Skeletal muscle cell (primary cell): ENCODE measurements at regions not wholly inside any gene's neighbourhood (a gene's known extent, or its start where the extent isn't known, plus 50 kb on each side); places are given as distances from the start of the nearest gene placed in this dataset.
"Not testable (repeated sequence)": the region's sequence is repeated elsewhere in the genome, so short reads cannot be mapped to it uniquely, and the experiment has no call there.

Experiments used
- DNase-seq: peaks from one replicate; pipeline ENCODE4 v3.0.0-alpha.2; 2010; ENCODE audit warnings: low read depth
- H3K4me3 ChIP-seq: 2 replicates; pipeline ENCODE4 v1.5.1; 2011; ENCODE audit warnings: low read depth, mild to moderate bottlenecking, control low read depth, low read length, moderate library complexity

DNA sequence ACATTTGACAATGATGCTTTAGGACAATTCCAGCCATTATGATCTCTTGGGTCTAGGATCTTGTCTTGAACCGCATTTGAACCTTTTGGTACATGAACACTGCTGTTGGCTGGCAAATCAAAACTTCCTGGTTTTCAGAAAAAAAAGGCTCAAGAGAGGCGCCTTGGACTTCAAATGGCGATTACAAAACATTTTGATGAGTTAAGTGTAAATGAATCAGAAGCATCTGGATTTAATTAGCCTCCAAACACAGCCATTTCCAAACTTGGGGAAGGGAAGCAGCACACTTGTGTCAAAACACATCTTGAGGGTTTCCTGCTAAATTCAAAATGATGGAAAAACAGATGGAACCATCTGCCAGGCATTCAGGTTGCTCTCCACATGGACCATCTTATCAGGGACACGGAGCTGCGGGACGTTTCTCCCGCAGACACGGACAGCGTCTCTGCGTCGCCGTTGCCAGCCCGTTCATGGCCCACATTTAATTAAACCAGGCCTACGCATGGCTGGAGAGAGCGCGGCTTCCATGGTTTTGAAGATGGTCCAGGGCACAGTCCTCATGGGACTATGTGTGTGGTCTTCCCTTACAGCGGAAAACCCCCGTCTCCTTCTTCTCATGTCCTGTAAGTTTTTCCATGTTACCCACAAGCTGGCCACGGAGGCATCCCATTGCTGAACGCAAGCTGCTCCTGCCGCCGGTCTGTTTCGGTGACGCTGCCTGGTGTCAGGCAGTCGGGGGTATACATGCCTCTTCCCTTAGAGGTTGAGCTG is 55.8 kb upstream of the PTCH1 start:
- H3K4me3 ChIP-seq = no peak overlapping the region
- DNase-seq = no peak

DNA sequence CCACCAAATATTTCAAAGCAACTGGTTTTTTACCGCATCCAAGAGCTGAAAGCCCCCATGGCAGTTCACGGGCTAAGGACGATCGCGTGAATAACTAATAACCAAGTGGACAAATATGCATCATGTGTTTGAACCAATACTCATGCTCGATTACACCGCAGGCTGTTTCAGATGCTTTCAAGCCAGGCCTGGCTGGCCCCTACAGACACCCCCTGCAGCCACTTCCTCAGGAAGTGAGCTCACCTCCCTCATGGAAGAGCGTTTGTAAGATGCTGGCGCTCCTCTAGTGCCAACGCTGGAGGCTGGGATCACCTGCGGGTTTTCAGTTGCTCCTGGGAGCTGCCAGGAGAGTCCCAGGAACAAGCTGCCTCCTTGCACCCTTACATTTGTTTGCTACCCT is 53.9 kb upstream of the PTCH1 start:
- H3K4me3 ChIP-seq = no peak overlapping the region
- no peak for DNase-seq

DNA sequence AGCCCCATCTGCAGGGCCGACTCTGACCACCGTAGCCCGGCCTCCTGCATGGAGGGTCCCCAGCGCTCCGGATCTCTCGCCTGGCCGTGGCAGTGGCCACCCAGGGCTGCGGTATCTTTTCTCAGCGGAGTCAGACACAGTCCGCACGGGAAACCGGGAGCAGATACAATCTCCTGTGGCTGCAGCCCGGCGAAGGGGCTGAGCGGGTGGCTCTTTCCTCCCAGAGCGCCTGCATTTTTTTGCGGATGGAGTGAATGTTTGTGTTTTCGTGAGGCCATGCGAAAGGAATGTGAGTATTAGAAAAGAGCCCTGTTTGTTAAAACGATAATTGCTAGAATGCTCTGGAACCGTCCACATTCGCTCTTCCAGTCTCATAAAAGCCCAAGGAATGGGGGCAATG is 53.4 kb upstream of the PTCH1 start:
- DNase-seq = no peak

DNA sequence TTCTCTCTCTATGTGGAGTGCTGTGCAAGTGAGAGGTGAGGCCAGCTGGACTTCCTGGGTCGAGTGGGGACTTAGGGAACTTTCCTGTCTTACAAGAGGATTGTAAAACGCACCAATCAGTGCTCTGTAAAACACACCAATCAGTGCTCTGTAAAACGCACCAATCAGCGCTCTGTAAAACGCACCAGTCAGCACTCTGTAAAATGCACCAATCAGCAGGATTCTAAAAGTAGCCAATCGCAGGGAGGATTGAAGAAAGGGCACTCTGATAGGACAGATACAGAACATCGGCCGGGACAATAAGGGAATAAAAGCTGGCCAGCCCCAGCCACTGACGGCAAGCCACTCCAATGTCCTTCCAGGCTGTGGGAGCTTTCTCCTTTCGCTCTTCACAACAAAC is 52.0 kb upstream of the PTCH1 start:
- DNase-seq, H3K4me3 ChIP-seq: not testable (repeated sequence)

More for the DNA sequence above, 53.4 kb upstream of the PTCH1 start:
- H3K4me3 ChIP-seq = peak overlapping the region; percentile 8
